ENCODE measurements at regions not wholly inside any gene's neighbourhood (a gene's known extent, or its start where the extent isn't known, plus 50 kb on each side); places are given as distances from the start of the nearest gene placed in this dataset.

DNA sequence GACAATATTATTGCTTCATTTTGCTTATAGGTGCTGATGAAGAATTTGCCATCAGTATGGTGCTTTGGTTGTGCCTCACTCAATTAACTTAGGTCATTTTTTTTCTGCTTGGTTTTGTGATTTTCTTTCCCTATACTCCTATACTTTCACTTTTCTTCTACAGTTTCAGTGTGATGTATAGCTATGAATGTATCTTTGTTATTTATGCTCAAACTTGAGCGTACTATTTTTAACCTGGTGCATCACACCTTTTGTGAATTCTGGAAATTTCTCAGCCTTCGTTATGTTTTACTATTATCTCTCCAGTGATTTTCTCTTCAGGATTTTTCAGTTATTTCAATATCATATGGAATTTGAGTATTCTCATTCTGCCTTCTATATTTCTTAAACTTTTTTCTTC is 2035.3 kb upstream of the LRRTM1 start:
- no peak for TF ChIP-seq GATA2 (IDR thresholded peaks at IDR 0.05; ENCODE audit: low read depth, low read length)
- TF ChIP-seq GATA3 (IDR thresholded peaks at IDR 0.05; ENCODE audit: low read depth, low read length) = no peak

Data from SH-SY5Y (cell line).